ENCODE measurements at regions not wholly inside any gene's neighbourhood (a gene's known extent, or its start where the extent isn't known, plus 50 kb on each side); places are given as distances from the start of the nearest gene placed in this dataset.

DNA sequence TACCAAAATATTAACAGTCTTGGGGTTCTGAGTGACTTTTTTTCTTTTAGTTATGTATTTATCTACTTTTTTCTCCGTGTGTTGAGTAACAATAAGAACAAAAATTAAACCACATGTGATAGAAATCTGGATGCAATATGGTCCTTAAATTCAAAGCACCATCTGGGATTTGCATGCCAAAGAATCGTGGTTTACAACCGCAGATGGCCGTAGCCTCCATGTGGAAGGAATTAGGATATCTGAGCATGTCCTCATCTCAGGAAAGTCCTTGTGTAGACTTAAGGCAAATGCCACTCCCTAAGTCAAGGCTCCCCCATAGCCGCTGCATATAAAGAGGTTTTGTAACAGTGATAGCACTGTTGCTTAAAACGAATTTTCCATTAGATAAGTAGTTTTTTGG lies 304.0 kb downstream of the ZEB1 start:
- H3K4me1 ChIP-seq (ENCODE audit: control insufficient read depth in 2 of 3, insufficient read depth in 2 of 3, low read depth in 1 of 3, low read length in 3 of 3), result peaks cover 0 to 3% (median 0%) of the 10 kb centered on the region in 3 donors
- no peak for DNase-seq
- no peaks in the 10 kb centered on the region for H3K27me3 ChIP-seq (ENCODE audit: control insufficient read depth, insufficient read depth, low read length)
- H3K36me3 ChIP-seq (ENCODE audit: control insufficient read depth in 2 of 3, insufficient read depth in 3 of 3, low read length in 3 of 3), result no peaks in the 10 kb centered on the region
- H3K4me3 ChIP-seq (ENCODE audit: low read length in 3 of 3), result no peak overlapping the region
- FAIRE-seq, result no peak
- H3K27ac ChIP-seq (ENCODE audit: low read depth in 2 of 2, low read length in 2 of 2), result no peak overlapping the region
- TF ChIP-seq, protein P1, sequence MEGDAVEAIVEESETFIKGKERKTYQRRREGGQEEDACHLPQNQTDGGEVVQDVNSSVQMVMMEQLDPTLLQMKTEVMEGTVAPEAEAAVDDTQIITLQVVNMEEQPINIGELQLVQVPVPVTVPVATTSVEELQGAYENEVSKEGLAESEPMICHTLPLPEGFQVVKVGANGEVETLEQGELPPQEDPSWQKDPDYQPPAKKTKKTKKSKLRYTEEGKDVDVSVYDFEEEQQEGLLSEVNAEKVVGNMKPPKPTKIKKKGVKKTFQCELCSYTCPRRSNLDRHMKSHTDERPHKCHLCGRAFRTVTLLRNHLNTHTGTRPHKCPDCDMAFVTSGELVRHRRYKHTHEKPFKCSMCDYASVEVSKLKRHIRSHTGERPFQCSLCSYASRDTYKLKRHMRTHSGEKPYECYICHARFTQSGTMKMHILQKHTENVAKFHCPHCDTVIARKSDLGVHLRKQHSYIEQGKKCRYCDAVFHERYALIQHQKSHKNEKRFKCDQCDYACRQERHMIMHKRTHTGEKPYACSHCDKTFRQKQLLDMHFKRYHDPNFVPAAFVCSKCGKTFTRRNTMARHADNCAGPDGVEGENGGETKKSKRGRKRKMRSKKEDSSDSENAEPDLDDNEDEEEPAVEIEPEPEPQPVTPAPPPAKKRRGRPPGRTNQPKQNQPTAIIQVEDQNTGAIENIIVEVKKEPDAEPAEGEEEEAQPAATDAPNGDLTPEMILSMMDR (IDR thresholded peaks at IDR 0.05; ENCODE audit: borderline replicate concordance, extremely low read depth, insufficient read depth), result no peak
- H3K9me3 ChIP-seq (ENCODE audit: control insufficient read depth in 2 of 3, insufficient read depth in 1 of 3, low read length in 3 of 3), result peaks cover 0 to 14% (median 0%) of the 10 kb centered on the region in 3 donors
- intact Hi-C loops (cut with DNase I), result no loop called here
- no peak overlapping the region for H3K9ac ChIP-seq (ENCODE audit: low read length in 3 of 3)

GRCh38 chr10:31621733-31622132 lies 302.7 kb downstream of the ZEB1 start:
- intact Hi-C loops (cut with DNase I), result no loop called here
- H3K36me3 ChIP-seq (ENCODE audit: control insufficient read depth in 2 of 3, insufficient read depth in 3 of 3, low read length in 3 of 3), result no peaks in the 10 kb centered on the region
- DNase-seq (no peak), FAIRE-seq (no peak)
- no peaks in the 10 kb centered on the region for H3K27me3 ChIP-seq (ENCODE audit: control insufficient read depth, insufficient read depth, low read length)
- no peak overlapping the region for H3K4me3 ChIP-seq (ENCODE audit: low read length in 3 of 3)
- TF ChIP-seq, protein P1 (IDR thresholded peaks at IDR 0.05; ENCODE audit: borderline replicate concordance, extremely low read depth, insufficient read depth), result no peak
- H3K27ac ChIP-seq (ENCODE audit: low read depth in 2 of 2, low read length in 2 of 2), result no peak overlapping the region
- no peak overlapping the region for H3K9ac ChIP-seq (ENCODE audit: low read length in 3 of 3)
- peaks cover 0 to 14% (median 0%) of the 10 kb centered on the region in 3 donors for H3K9me3 ChIP-seq (ENCODE audit: control insufficient read depth in 2 of 3, insufficient read depth in 1 of 3, low read length in 3 of 3)
- H3K4me1 ChIP-seq (ENCODE audit: control insufficient read depth in 2 of 3, insufficient read depth in 2 of 3, low read depth in 1 of 3, low read length in 3 of 3), result peaks cover 0 to 3% (median 0%) of the 10 kb centered on the region in 3 donors

DNA sequence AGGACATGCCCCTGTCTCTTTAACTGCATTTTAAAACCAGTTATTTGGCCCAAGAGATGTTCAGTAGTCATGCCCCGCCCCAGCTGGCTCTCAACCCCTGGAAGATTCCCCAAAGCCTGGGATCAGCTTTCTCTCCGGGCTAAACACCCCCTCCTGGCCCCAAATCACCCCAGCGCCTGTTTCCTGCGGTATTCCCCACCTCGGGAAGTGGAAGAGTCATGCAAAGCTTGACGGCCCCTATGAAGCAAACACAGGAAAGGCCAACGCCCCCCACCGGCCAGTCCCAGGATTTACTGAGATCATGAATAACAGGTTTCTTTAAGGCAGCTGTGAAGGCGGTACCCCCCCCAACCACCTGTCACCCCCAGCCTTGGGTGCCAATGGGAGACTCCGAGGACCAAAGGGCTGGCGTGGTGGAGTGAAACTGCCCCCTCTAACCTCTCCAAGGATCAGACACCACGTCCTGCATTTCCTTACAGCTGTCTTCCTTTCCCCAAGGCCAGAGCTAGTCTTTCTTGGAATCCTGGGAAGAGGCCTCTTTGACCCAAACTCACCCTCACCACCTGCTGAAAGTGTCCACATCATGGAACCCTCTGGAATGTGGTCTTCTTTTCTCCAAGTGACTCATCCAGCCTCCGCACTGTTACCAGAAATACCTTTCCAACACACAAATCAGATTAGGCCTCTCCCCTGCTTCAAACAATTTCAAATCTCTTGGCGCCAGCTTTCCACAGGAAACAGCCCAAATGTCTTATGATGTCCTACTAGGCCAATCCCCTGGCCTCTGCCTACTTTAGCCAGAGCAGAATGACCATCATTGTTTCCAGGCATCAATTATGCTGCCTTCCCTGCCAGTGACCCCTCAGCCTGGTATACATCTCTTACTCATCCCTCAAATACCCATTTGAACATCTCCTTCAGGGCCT lies 301.5 kb downstream of the ZEB1 start:
- TF ChIP-seq, protein P1 (IDR thresholded peaks at IDR 0.05; ENCODE audit: borderline replicate concordance, extremely low read depth, insufficient read depth), result no peak
- no peak overlapping the region for H3K27ac ChIP-seq (ENCODE audit: low read depth in 2 of 2, low read length in 2 of 2)
- H3K4me3 ChIP-seq (ENCODE audit: low read length in 3 of 3), result no peak overlapping the region
- FAIRE-seq, result no peak
- intact Hi-C loops (cut with DNase I), result no loop called here
- H3K36me3 ChIP-seq (ENCODE audit: control insufficient read depth in 2 of 3, insufficient read depth in 3 of 3, low read length in 3 of 3), result no peaks in the 10 kb centered on the region
- no peak overlapping the region for H3K9ac ChIP-seq (ENCODE audit: low read length in 3 of 3)
- peak in 1 of 5 donors; percentile 75 for DNase-seq
- H3K27me3 ChIP-seq (ENCODE audit: control insufficient read depth, insufficient read depth, low read length), result no peaks in the 10 kb centered on the region
- peaks cover 0 to 5% (median 0%) of the 10 kb centered on the region in 3 donors for H3K9me3 ChIP-seq (ENCODE audit: control insufficient read depth in 2 of 3, insufficient read depth in 1 of 3, low read length in 3 of 3)
- H3K4me1 ChIP-seq (ENCODE audit: control insufficient read depth in 2 of 3, insufficient read depth in 2 of 3, low read depth in 1 of 3, low read length in 3 of 3), result peaks cover 0 to 3% (median 0%) of the 10 kb centered on the region in 3 donors
